BJ (cell line): ENCODE measurements at regions not wholly inside any gene's neighbourhood (a gene's known extent, or its start where the extent isn't known, plus 50 kb on each side); places are given as distances from the start of the nearest gene placed in this dataset.

Experiments
- CTCF ChIA-PET: fragments of 350-600 bp; formaldehyde crosslinking; extraction: SDS; loops from one replicate; lab custom pipeline; 2021; ENCODE audit warnings: antibody characterized with exemption, inconsistent platforms; lab: Yijun Ruan, JAX
- POLR2A ChIA-PET: fragments of 300-600 bp; sonication (Branson Sonifier 250); formaldehyde crosslinking; extraction: SDS; loops from one replicate; lab custom pipeline; 2021; ENCODE audit warnings: antibody characterized with exemption; lab: Charles Lee
- DNase-seq: peaks from one replicate; pipeline ENCODE4 v3.0.0-alpha.2; 2011; ENCODE audit warnings: low read depth
- H3K27me3 ChIP-seq: 2 replicates; pipeline ENCODE4 v1.6.0; 2011; ENCODE audit warnings: low read length; ENCODE audit not compliant: control insufficient read depth, insufficient read depth
- H3K36me3 ChIP-seq: 2 replicates; pipeline ENCODE4 v1.5.1; 2011; ENCODE audit warnings: low read length; ENCODE audit not compliant: control insufficient read depth, insufficient read depth
- H3K4me3 ChIP-seq: 2 replicates; pipeline ENCODE4 v1.5.1; 2011; ENCODE audit warnings: low read depth, mild to moderate bottlenecking, control low read depth, low read length
- TF ChIP-seq, protein P1 (sequence below): IDR thresholded peaks from 2 replicates; pipeline ENCODE4 v1.5.1; 2011; ENCODE audit warnings: low read depth, mild to moderate bottlenecking, control low read depth, inconsistent platforms, low read length, moderate library complexity; ENCODE audit not compliant: insufficient read depth

DNA sequence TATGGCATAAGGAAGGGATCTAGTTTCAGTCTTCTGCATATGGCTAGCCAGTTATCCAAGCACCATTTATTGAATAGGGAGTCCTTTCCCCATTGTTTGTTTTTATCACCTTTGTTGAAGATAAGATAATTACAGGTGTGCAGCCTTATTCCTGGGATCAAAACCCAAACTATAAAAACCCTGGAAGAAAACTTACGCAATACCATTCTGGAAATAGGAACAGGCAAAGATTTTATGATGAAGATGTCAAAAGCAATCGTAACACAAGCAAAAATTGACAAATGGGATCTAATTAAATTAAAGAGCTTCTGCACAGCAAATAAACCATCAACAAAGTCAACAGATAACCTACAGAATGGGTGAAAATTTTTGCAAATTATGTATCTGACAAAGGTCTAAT is 128.5 kb upstream of the DCN start:
- H3K36me3 ChIP-seq: no peaks in the 10 kb centered on the region
- ChIA-PET CTCF (no interaction called here), POLR2A (interaction anchor here (0.6 kb wide), 1 partner anchor 18 kb away, joined by 5 read pairs; no protein-coding TSS in a partner anchor)
- H3K27me3 ChIP-seq: no peaks in the 10 kb centered on the region
- H3K4me3 ChIP-seq: no peak overlapping the region
- DNase-seq: no peak
- TF ChIP-seq, protein P1, sequence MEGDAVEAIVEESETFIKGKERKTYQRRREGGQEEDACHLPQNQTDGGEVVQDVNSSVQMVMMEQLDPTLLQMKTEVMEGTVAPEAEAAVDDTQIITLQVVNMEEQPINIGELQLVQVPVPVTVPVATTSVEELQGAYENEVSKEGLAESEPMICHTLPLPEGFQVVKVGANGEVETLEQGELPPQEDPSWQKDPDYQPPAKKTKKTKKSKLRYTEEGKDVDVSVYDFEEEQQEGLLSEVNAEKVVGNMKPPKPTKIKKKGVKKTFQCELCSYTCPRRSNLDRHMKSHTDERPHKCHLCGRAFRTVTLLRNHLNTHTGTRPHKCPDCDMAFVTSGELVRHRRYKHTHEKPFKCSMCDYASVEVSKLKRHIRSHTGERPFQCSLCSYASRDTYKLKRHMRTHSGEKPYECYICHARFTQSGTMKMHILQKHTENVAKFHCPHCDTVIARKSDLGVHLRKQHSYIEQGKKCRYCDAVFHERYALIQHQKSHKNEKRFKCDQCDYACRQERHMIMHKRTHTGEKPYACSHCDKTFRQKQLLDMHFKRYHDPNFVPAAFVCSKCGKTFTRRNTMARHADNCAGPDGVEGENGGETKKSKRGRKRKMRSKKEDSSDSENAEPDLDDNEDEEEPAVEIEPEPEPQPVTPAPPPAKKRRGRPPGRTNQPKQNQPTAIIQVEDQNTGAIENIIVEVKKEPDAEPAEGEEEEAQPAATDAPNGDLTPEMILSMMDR: no peak

GRCh38 chr12:91309450-91309849 is 126.8 kb upstream of the DCN start:
- DNase-seq: no peak
- no peaks in the 10 kb centered on the region for H3K36me3 ChIP-seq
- CTCF ChIA-PET: no interaction called here
- POLR2A ChIA-PET: no interaction called here
- H3K4me3 ChIP-seq: no peak overlapping the region
- no peaks in the 10 kb centered on the region for H3K27me3 ChIP-seq
- TF ChIP-seq, protein P1: no peak

DNA sequence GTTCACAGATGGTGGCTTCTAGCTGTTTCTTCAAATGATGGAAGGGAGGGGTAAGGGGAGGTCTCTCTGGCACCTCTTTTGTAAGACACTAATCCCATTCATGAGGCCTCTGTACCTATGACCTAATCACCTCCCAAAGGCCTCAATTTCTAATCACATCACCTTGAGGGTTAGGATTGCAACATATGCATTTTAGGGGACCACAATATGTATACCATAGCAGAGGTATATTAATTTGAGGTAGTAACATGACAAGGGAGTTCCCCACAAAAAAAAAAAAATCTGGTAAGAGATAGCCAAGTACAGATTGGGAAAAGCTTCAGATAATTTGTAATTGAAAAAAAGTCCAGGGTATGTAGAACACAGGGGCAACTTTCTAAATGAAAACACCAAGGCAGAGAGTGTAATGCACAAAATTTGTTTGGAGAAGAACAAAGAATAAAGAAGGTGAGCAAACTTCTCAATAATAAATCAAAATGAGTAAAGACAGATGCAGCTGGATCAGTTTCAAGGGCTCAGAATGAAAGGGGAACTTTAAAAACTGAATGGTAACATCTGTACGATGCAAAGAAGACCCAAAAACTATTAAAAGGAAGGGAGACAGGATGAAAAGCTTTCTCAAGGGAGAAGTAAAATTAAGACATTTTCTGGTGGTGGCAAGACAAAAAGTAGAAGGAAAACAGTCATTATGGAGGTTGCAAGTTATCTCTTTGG is 125.5 kb upstream of the DCN start:
- H3K27me3 ChIP-seq: no peaks in the 10 kb centered on the region
- CTCF ChIA-PET: no interaction called here
- POLR2A ChIA-PET: no interaction called here
- TF ChIP-seq, protein P1: no peak
- no peak overlapping the region for H3K4me3 ChIP-seq
- H3K36me3 ChIP-seq: no peaks in the 10 kb centered on the region
- no peak for DNase-seq

DNA sequence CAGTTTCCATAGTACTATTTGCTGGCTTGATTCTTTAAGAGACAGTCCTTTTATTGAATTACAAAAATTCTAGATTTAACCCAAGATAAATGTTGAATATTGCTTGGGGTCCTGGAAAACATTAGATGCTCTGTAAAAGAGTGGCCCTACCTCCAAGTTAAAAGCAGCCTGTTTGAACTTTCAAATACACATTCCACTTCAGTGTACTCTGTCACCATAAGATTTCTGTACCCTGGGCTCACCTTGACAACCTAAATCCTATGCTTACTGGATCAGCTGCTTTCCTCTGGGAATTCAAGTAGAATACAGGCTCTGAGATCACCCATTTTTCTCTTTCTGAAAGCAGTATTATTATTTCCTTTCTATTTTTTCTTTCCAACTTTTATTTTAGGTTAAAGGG is 107.7 kb upstream of the DCN start:
- Histone ChIP-seq H3K4me3 (no peak overlapping the region), H3K36me3 (no peaks in the 10 kb centered on the region), H3K27me3 (no peaks in the 10 kb centered on the region)
- ChIA-PET POLR2A (no interaction called here), CTCF (no interaction called here)
- TF ChIP-seq, protein P1: no peak
- no peak for DNase-seq

DNA sequence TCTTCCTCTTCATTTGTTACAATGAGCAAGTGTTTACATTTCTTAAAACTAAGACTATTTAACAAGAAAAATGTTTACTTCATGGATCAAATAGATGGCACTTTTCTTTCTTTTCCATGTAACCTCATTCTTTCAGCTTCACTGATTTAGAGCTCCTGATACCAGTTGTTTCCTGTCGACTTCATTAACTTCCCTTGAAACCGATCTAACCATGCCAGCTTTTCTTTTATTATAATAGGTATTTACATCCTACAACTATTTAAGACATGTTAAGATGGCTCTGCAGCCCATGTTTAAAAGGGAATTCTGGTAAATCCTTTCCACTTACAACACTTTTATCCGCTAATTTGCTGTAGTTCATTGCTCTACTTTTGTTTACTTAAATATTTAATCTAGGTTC is 107.3 kb upstream of the DCN start:
- ChIA-PET CTCF (no interaction called here), POLR2A (no interaction called here)
- no peaks in the 10 kb centered on the region for H3K27me3 ChIP-seq
- H3K4me3 ChIP-seq: no peak overlapping the region
- no peak for DNase-seq
- TF ChIP-seq, protein P1: no peak
- H3K36me3 ChIP-seq: no peaks in the 10 kb centered on the region
